HG03565 (cell line): ENCODE measurements at regions not wholly inside any gene's neighbourhood (a gene's known extent, or its start where the extent isn't known, plus 50 kb on each side); places are given as distances from the start of the nearest gene placed in this dataset.

ENCODE experiments used
- ATAC-seq: cut with Tn5 transposase; IDR thresholded peaks from one replicate; pipeline ENCODE4 v1.9.1; 2021; ENCODE audit warnings: mild to moderate bottlenecking, moderate library complexity; ENCODE audit not compliant: unreplicated experiment

DNA sequence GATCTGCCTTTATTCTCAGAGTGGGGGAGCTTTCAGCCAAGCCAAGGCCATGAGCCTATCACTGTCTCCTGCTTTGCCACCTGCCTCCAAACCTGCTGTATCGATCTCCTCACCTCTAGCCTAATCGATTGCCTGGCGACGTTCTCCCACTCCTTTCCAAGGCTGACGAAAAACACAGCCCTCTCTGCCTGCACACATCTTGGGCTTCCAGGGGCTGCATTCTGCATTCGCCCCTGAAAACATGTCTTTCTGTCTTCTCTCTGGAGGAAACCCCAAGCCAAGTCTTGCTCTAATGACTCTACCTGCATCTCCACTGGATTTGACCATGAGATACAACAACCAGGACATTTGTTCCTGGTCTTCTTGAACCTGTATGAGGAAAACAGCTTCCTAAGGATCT is 540.7 kb downstream of the BCL11B start:
- no peak for ATAC-seq

DNA sequence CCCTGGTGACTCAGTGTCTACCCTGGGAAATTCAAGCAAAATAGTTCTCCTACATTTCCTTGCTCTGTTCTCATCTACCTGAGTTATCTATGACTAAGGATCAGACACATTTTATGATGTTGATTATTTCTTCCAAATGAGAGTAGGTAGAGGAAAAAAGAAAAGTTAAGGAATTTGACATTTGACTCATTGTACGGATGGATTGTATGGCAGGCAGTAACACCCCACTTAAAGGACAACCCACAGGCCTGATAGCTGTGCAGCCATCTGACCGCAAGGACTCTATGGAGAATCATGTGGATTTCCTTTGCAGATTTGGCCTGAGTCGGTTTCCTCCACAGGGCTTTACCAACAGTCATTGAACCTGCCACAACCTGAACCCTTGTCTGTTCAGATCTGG is 540.3 kb downstream of the BCL11B start:
- no peak for ATAC-seq

DNA sequence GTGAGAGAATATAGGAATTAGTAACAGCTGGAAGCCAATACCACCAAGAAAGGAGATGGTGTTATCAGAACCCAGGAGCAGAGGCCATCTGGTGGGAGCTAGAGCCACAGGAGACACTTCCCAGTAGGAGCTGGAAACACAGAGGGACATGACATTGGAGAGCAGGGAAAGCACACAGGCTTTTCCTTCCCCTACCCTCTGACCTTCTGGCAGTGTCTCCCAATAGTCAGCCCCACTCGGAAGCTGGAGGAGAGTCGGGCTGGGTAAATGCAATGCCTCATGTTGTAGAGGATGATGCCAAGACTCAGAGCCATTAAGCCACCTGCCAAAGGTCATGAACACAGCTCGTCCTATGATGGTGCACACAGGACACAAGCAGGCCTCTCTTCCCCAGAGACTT is 538.5 kb downstream of the BCL11B start:
- no peak for ATAC-seq

DNA sequence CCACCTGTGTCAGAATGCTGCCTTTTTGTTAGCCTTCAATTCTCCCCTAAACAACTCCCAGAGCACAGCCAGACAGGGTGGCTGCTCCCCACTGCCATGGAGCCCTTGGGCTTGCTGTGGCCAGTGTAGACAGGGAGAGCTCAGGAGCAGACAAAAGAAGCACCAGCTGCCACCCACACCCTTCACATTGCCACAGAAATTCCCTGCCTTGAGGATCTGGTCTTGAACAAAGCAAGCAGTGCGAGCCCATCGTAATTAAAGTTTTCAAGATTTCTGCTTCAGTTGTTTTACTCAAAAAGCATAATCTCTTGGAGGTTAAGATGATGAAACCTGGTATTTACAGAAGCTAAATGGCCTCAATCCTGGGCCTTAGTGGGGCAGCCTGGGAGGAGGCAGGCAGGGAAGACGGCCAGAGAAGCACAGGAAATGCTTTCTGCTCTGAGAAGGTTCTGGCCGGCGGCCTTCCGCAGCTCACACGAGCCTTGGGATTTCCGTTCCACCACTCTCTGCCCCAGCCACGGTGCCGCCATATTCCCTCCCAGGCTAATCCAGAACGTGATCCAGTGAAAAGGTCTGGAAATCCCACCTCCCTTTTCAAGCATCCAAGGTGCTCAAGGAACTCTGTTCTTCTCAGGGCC is 535.2 kb downstream of the BCL11B start:
- ATAC-seq = no peak

DNA sequence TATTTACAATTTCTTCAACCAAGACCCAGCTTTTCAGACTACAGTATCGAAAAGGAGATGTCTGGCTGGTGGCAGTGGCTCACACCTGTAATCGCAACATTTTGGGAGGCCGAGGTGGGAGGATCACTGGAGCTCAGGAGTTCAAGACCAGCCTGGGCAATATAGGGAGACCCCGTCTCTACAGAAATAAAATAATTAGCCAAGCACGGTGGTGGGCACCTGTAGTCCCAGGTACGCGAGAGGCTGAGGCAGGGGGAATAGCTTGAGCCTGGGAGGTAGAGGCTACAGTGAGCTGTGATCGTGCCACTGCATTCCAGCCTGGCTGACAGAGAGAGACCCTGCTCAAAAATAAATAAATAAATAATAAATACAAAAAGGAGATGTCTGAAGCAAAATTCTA is 530.5 kb downstream of the BCL11B start:
- no peak for ATAC-seq

DNA sequence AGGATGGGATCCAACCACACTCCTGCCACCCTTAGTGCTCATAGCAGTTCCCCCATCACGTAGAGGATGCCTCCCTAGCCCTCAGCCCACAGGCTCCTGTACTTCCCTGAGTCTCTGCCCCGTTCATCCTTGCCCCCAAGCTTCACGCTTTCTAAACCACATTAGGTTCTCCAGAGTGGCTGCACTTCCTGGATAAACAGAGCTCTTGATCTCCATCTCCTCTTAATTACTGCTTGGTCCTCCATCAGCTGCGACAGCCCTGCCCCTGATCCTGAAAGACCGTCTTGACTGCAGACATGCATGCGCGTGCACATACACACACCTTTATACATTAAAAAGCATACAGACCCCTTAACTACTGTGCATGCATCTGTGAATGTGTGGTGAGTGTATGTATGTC is 530.0 kb downstream of the BCL11B start:
- no peak for ATAC-seq

DNA sequence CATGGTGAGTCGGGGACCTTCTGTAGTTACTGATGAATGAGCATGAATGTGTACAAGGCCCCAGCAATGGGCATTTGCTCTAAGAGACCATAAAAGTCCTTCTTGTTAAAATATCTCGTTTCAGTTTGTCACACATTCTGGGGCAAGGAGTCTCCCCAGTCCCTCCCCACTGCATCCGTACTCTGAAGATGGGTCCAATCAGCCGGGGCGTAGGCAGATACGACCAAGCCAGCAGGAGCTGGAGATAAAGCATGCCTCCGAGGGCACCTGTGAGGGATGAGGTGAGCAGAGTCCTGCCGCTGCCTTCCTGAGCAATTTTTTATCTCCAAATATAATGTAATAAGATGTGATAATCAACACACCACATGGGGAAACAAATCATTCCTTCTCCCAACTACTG is 528.5 kb downstream of the BCL11B start:
- no peak for ATAC-seq

DNA sequence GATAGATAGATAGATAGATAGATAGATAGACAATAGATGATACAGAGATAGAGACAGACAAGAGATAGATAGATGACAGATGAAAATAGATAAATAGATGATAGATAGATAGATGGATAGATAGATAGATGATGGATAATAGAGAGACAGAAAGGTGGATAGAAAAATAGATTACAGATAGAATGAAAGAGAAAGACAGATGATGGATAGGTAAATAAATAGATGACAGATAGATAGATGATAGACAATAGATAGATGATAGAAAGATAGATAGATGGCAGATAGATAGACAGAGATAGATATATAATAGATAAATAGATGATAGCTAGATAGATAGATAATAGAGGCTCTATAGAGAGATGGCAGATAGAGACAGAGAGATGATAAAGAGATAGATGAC is 523.0 kb downstream of the BCL11B start:
- no peak for ATAC-seq

DNA sequence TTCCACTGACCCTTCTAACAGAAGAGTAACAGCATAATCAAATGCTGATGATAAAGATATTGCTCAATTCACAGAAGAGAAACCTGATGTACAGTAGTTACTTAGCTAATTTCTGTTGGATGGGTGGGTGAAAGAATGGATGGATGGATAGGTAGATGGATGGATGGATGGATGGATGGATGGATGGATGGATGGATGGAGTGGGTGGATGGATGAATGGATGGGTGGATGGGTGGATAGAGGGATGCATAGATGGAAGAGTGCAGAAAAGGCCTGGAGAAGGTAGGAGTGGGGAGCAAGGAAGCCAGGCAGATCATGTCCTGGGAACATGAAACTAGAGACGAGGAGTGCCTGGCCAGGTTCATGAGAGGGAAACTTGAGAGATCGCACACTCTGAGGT is 520.9 kb downstream of the BCL11B start:
- no peak for ATAC-seq

DNA sequence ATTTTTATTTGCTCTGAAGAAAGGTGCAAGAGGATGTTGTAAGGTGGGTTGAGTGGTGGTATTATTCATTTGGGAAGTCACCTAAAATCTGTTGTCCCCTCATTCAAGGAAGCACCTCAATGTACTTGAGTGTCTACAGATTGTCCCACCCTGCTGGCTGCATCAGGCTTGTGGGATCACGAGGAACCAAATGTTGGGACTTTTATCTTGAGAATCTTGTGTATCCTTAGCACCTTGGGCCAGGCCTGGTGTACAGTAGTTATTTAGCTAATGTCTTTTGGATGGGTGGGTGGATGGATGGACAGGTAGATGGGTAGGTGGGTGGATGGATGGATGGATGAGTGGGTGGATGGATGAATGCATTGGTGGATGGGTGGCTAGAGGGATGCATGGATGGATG is 519.3 kb downstream of the BCL11B start:
- ATAC-seq = no peak

DNA sequence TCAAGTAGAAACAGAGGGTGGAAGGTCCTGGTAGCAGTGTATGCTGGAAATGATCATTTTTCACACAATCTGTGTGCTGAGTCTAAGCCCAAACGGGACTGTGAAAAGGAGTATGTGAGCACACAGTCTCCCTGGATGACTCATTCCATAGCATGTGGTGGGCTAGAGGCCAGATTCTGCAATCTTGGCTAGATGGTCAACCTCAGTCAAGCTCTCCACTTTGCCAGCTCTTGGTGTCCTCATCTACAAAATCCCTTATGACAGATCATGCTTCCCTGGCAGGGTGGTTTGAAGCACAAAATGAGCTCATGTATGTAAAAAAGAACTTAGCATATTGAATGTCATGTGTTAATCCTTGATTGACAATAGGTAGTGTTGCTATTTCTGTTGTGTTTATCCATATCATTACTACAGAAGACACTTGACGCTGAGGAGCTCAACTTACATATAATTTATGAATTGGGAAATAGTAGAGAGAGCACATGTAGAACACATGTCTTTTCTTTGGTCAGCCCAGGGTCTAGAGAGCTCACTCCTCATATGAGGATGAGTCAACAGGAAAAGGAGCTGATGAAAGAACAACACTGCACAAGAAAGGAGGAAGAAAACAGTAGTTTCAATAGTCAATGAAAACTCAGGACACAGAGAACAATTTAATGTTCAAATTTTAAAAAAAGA is 517.5 kb downstream of the BCL11B start:
- no peak for ATAC-seq

DNA sequence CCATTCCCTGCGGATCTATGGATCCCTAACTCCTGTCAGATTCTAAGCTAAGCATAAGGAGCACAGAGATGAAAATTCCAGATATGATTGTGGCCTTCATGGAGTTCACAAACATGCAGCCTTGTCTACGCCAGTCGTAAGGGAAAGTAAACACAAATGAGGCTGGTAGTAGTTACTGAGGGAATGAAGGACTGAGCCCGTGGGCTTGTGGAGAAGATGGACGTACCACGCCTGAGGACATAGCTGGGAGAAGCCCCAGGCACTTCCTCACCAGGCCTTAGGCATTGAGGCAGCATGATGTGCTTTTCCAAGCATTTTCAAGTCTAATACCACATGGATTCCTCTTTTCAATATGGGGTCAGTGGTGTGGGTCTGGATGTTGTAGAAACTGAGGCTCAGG is 515.2 kb downstream of the BCL11B start:
- ATAC-seq = no peak

DNA sequence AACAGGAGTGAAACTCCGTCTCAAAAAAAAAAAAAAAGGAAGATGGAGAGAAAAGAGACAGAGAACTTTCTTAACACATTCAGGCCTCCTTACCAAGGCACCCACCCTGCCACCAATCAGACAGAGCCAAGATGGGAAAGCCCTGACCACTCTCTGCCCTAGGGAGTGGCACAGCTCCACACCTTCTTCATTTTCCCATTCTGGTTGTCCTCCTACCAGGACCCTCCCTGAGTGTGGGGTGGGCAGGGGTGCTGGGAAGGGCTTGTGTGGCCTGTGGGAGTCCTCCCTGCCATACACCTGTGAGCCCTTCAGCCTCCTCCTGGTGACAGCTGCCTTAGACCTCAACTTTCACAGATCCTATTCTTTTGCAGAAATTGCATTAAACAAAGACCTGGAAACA is 513.6 kb downstream of the BCL11B start:
- no peak for ATAC-seq

DNA sequence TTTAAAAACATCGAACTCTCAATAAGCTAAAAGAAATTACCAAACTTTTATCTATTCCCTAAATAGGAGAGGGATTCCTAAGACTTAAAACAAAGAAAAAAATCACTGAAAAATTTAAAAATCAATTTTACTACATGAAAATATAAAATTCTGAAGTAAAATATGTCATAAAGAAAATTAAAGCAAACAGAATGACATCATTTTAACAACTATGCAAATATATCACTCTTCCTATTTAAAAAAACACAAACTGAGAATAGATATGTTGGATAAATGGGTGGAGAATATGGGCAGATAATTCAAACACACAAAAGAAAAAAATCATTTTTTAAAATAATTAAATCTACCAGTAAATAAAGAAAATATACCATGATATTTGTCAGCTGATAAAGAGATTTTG is 510.0 kb downstream of the BCL11B start:
- no peak for ATAC-seq

DNA sequence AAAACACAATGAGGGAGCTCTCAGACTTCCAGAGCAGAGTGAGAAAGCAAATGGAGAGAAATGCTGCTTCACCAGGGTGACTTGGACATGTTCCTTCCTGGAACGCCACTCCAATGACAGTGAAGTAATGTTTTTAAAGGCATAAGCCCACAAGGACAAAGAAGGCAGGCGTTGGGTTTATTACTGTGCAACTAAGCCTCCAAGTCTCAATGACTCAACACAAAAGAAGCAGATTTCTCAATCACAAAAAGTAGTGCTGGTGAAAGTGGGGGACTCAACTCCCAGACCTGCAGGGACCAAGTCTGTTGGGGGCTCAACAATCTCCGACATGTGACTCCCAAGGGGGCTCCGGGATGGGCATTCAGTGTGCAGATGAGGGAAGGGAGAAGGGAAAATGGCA is 505.2 kb downstream of the BCL11B start:
- ATAC-seq = no peak

DNA sequence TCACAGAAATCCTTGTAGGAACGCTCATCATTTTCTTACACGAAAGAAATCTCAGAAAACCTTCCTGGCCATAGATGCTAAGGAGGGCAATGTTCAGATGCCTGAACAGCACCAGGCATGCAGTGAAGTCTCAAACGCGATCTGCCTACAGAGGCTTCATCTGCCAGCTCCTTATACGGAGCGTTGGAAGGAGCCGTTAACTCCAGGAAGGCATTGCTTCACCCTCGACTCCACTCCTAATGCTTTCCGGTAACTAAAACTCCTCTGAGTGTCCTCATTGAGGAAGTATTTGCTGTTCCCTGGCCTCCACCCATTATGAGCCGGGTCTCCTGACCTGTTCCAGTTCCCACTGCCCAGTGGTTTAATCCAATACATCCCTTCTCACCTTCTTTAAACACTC is 502.7 kb downstream of the BCL11B start:
- ATAC-seq = no peak

DNA sequence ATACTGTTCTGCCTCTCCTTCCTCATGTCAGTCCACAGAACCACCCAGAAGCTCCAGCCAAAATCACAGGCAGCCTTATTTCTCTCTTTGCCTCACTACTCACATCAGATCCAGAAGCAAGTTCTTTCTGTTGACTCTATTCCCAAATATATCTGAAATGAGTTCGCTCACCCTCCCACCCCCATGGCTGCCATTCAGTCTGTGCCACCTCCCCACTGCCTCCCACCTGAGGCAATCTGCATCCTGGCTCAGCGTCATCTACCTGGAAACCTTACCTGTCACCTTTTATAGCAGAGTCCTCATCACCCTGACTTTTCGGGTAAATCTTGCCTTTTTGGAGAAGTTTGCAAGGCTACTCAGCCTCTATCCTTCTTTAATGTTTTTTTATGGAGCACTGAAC is 501.8 kb downstream of the BCL11B start:
- no peak for ATAC-seq

DNA sequence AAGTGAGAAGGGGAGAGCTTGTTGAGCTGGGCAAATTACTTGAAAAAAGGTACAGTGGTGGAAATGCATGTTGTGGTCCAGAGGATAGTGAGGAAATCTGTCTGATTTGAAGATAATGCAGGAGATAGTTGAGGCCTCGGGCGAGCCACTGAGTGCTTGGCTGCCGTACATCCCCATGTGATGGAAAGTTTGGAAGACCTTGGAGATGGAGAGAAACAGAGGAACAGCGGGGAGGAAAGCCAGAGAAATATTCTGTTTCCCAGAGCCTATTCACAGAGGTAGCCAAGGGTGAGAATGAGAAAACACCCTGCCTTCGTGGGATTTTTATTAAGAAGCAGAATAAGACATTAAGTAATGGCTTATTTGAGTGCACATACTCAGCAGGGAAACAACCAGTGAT is 498.2 kb downstream of the BCL11B start:
- ATAC-seq = no peak

DNA sequence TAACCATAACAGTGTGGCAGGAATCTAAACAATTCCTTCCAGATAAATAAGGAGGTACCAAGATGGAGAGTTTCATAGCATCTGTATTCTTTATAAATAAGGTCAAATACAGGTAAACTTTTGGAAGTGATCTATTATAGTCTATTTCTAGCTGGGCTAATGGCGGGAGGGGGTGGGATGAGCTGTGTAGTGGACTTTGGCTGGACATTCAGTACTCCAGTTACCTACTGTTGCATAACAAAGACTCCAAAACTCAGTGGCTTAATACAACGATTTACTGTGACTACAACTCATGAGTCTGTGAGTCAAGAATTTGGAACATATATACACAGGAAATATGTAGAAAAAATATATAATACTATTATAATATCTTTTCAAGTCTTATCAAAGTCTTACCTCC is 496.1 kb downstream of the BCL11B start:
- no peak for ATAC-seq

DNA sequence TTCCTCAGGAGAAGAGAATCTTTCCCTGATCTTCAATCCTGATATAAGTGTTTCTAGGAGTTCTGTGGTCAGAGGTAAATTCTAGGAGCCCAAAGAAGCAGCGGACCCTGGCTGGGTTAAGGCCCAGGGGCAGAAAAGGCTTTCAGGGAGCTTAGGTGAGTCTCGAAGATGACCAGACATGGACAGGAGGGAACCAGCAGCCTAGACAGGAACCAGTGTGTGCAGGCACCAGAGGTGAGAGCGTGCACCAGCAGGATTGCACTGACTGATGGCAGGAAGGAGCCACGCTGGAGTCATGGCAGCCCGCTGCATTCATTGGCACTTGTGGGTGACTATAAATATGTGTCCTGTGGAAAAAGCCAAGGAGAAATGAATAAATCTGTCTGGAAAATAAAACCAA is 489.9 kb downstream of the BCL11B start:
- ATAC-seq = no peak

DNA sequence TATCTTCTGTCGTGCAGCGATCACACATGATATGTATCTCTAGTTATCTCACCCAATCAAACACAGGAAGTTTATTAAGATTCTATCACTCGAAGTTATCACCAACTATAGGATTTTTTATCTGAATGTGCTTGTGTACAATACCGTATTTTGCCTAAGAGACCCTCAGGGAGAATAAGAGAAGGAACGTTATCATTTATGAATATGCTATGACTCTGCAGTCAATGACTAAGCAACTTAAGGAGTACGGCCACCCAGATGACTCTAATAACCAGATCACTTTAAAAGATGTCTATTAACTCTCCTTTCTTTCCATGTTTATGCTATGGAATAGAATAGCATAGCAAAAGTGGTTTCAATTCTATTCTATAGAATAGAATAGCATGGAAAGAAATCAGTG is 486.4 kb downstream of the BCL11B start:
- ATAC-seq = no peak

DNA sequence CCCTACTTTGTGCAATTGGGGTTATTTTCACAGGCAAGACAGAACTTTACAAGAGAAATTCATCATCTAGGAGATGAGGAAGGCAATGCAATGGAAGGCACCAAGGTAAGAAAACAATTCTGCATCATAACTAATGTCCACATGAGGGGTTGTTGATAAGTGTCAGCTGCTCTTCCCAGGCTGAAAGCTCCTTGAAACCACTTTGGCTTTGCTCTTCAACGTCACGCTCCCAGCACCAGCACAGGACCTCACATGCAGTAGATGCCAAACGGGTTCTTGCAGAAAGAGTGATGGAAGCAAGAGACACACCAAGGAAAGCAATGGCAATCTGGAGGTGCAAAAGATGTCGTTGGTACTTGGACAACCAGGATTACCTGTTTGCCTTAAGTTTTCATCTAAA is 485.5 kb downstream of the BCL11B start:
- no peak for ATAC-seq

DNA sequence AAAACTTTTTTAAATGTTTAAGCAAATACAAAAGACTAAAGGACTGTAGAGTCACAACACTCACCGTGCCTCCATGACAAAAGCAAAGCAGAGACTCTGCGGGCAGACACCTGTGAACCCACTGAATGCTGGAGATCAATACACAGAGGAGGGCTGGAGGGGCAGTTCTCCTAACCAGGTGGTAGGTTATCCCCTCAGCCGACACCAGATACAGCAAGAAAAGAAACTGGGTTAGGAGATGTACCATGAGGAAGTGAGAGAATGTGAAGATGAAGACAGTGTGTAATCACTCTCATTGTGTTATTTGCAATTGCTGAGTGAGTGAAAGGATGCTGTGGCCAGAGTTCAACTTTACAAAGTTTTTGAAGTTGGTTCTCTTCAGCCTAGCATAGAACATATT is 480.3 kb downstream of the BCL11B start:
- no peak for ATAC-seq
